ENCODE measurements at regions not wholly inside any gene's neighbourhood (a gene's known extent, or its start where the extent isn't known, plus 50 kb on each side); places are given as distances from the start of the nearest gene placed in this dataset.

DNA sequence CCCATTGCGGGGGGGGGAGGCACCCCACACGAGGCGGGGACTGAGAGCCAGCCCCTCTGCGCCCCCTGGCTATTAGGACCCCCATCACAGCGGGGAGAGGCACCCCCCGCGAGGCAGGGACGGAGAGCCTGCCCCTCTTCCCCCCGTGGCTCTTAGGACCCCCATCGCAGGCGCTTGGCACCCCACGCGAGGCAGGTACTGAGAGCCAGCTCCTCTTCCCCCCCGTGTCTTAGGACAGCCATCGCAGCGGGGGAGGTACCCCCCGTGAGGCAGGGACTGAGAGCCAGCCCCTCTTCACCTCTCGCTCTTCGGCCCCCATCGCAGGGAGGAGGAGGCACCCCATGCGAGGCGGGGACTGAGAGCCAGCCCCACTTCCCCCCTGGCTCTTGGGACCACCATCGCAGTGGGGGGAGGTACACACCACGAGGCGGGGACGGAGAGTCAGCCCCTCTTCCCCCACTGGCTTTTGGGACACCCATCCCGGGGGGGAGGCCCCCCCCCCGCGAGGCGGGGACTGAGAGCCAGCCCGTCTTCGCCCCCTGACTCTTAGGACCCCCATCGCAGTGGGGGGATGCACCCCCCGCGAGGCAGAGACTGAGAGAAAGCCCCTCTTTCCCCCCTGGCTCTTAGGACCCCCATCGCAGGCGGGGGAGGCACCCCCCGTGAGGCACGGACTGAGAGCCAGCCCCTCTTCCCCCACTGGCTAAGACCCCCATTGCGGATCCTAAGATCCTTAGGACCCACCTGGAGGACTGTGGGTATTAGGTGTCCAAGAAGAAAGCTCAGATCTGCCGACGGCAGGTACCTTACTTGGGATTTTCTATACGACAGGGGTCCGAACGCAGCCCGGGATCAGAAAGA is 198.6 kb upstream of the PZP start:
- TF ChIP-seq EP300 (conservative IDR thresholded peaks at IDR 0.05; ENCODE audit: poor library complexity, severe bottlenecking) (no peak), TAF1 (IDR thresholded peaks at IDR 0.05; ENCODE audit: low read depth) (no peak), MXI1 (conservative IDR thresholded peaks at IDR 0.05; ENCODE audit: poor library complexity, severe bottlenecking) (no peak), EZH2 (IDR thresholded peaks at IDR 0.05; ENCODE audit: borderline replicate concordance, insufficient read depth, low read length, poor library complexity, severe bottlenecking) (no peak), RAD21 (conservative IDR thresholded peaks at IDR 0.05) (no peak), POLR2AphosphoS5 (IDR thresholded peaks at IDR 0.05) (no peak), SMC3 (conservative IDR thresholded peaks at IDR 0.05; ENCODE audit: poor library complexity) (no peak)
- TF ChIP-seq, protein P1, sequence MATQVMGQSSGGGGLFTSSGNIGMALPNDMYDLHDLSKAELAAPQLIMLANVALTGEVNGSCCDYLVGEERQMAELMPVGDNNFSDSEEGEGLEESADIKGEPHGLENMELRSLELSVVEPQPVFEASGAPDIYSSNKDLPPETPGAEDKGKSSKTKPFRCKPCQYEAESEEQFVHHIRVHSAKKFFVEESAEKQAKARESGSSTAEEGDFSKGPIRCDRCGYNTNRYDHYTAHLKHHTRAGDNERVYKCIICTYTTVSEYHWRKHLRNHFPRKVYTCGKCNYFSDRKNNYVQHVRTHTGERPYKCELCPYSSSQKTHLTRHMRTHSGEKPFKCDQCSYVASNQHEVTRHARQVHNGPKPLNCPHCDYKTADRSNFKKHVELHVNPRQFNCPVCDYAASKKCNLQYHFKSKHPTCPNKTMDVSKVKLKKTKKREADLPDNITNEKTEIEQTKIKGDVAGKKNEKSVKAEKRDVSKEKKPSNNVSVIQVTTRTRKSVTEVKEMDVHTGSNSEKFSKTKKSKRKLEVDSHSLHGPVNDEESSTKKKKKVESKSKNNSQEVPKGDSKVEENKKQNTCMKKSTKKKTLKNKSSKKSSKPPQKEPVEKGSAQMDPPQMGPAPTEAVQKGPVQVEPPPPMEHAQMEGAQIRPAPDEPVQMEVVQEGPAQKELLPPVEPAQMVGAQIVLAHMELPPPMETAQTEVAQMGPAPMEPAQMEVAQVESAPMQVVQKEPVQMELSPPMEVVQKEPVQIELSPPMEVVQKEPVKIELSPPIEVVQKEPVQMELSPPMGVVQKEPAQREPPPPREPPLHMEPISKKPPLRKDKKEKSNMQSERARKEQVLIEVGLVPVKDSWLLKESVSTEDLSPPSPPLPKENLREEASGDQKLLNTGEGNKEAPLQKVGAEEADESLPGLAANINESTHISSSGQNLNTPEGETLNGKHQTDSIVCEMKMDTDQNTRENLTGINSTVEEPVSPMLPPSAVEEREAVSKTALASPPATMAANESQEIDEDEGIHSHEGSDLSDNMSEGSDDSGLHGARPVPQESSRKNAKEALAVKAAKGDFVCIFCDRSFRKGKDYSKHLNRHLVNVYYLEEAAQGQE (IDR thresholded peaks at IDR 0.05; ENCODE audit: borderline replicate concordance): no peak
- TF ChIP-seq, protein P2, sequence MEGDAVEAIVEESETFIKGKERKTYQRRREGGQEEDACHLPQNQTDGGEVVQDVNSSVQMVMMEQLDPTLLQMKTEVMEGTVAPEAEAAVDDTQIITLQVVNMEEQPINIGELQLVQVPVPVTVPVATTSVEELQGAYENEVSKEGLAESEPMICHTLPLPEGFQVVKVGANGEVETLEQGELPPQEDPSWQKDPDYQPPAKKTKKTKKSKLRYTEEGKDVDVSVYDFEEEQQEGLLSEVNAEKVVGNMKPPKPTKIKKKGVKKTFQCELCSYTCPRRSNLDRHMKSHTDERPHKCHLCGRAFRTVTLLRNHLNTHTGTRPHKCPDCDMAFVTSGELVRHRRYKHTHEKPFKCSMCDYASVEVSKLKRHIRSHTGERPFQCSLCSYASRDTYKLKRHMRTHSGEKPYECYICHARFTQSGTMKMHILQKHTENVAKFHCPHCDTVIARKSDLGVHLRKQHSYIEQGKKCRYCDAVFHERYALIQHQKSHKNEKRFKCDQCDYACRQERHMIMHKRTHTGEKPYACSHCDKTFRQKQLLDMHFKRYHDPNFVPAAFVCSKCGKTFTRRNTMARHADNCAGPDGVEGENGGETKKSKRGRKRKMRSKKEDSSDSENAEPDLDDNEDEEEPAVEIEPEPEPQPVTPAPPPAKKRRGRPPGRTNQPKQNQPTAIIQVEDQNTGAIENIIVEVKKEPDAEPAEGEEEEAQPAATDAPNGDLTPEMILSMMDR (IDR thresholded peaks at IDR 0.05; ENCODE audit: poor library complexity, severe bottlenecking): no peak
- Histone ChIP-seq H3K27me3 (ENCODE audit: insufficient read depth, low read depth, low read length) (no peaks in the 10 kb centered on the region), H2AFZ (ENCODE audit: low read depth, low read length) (no peak overlapping the region), H3K27ac (ENCODE audit: low read length) (no peak overlapping the region), H3K9me2 (ENCODE audit: insufficient read depth, low read length) (no peaks in the 10 kb centered on the region), H3K4me3 (ENCODE audit: low read length) (no peak overlapping the region), H3K9ac (ENCODE audit: low read length) (no peak overlapping the region), H4K20me1 (ENCODE audit: insufficient read depth) (no peaks in the 10 kb centered on the region), H3F3A (ENCODE audit: insufficient read depth, low read length, poor library complexity, severe bottlenecking) (no peaks in the 10 kb centered on the region), H3K4me2 (ENCODE audit: low read length) (no peak overlapping the region), H3K79me2 (replicated peaks; ENCODE audit: insufficient read depth, low read length) (no peaks in the 10 kb centered on the region), H3K36me3 (ENCODE audit: insufficient read depth, low read length) (no peaks in the 10 kb centered on the region), H3K9me3 (ENCODE audit: low read length) (no peaks in the 10 kb centered on the region)

DNA sequence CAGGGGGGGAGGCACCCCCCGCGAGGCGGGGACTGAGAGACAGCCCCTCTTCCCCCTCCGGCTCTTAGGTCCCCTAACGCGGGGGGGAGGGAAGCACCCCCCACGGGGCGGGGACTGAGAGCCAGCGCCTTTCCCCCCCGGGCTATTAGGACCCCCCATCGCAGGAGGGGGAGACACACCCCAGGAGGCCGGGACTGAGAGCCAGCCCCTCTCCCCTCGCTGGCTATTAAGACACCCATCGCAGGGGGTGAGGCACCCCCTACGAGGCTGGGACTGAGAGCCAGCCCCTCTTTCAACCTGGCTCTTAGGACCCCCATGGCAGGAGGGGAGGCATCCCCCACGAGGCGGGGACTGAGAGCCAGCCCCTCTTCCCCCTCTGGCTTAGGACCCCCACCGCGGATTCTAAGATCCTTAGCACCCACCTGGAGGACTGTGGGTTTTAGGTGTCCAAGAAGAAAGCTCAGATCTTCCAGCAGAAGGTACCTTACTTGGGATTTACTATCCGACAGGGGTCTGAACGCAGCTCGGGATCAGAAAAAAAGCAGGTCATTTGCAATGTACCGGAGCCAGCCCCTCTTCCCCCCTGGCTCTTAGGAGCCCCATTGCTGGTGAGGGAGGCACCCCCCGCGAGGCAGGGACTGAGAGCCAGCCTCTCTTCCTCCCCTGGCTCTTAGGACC is 197.8 kb upstream of the PZP start:
- Histone ChIP-seq H3K9me3 (ENCODE audit: low read length) (no peaks in the 10 kb centered on the region), H3K27ac (ENCODE audit: low read length) (no peak overlapping the region), H3K9ac (ENCODE audit: low read length) (no peak overlapping the region), H3K4me3 (ENCODE audit: low read length) (no peak overlapping the region), H3K27me3 (ENCODE audit: insufficient read depth, low read depth, low read length) (no peaks in the 10 kb centered on the region), H3K4me2 (ENCODE audit: low read length) (no peak overlapping the region), H3K36me3 (ENCODE audit: insufficient read depth, low read length) (no peaks in the 10 kb centered on the region), H3F3A (ENCODE audit: insufficient read depth, low read length, poor library complexity, severe bottlenecking) (no peaks in the 10 kb centered on the region), H3K9me2 (ENCODE audit: insufficient read depth, low read length) (no peaks in the 10 kb centered on the region), H3K79me2 (replicated peaks; ENCODE audit: insufficient read depth, low read length) (no peaks in the 10 kb centered on the region), H2AFZ (ENCODE audit: low read depth, low read length) (no peak overlapping the region), H4K20me1 (ENCODE audit: insufficient read depth) (no peaks in the 10 kb centered on the region)
- TF ChIP-seq POLR2AphosphoS5 (IDR thresholded peaks at IDR 0.05) (no peak), MXI1 (conservative IDR thresholded peaks at IDR 0.05; ENCODE audit: poor library complexity, severe bottlenecking) (no peak), EZH2 (IDR thresholded peaks at IDR 0.05; ENCODE audit: borderline replicate concordance, insufficient read depth, low read length, poor library complexity, severe bottlenecking) (no peak), EP300 (conservative IDR thresholded peaks at IDR 0.05; ENCODE audit: poor library complexity, severe bottlenecking) (no peak), SMC3 (conservative IDR thresholded peaks at IDR 0.05; ENCODE audit: poor library complexity) (no peak), RAD21 (conservative IDR thresholded peaks at IDR 0.05) (no peak), TAF1 (IDR thresholded peaks at IDR 0.05; ENCODE audit: low read depth) (no peak)
- TF ChIP-seq, protein P1 (IDR thresholded peaks at IDR 0.05; ENCODE audit: borderline replicate concordance): no peak
- TF ChIP-seq, protein P2 (IDR thresholded peaks at IDR 0.05; ENCODE audit: poor library complexity, severe bottlenecking): no peak
